ENCODE measurements at regions not wholly inside any gene's neighbourhood (a gene's known extent, or its start where the extent isn't known, plus 50 kb on each side); places are given as distances from the start of the nearest gene placed in this dataset.
"Not testable (repeated sequence)": the region's sequence is repeated elsewhere in the genome, so short reads cannot be mapped to it uniquely, and the experiment has no call there.

- DNase-seq (ENCODE audit: low read depth in 2 of 3, low spot score in 2 of 3): no peak
Observed at GRCh38 chr13:74264333-74264732, 130.1 kb upstream of the KLF12 start.

- not testable (repeated sequence) for DNase-seq (ENCODE audit: low read depth in 2 of 3, low spot score in 2 of 3)
Observed at GRCh38 chr13:74260420-74260819, 126.2 kb upstream of the KLF12 start.

GRCh38 chr13:74259641-74260040 lies 125.4 kb upstream of the KLF12 start:
- DNase-seq (ENCODE audit: low read depth in 2 of 3, low spot score in 2 of 3): no peak

GRCh38 chr13:74258961-74259360 lies 124.8 kb upstream of the KLF12 start:
- DNase-seq (ENCODE audit: low read depth in 2 of 3, low spot score in 2 of 3): no peak

- DNase-seq (ENCODE audit: low read depth in 2 of 3, low spot score in 2 of 3): no peak
Observed at GRCh38 chr13:74256969-74257368, 122.8 kb upstream of the KLF12 start.

- DNase-seq (ENCODE audit: low read depth in 2 of 3, low spot score in 2 of 3): no peak
Observed at GRCh38 chr13:74253161-74253560, 119.0 kb upstream of the KLF12 start.

- no peak for DNase-seq (ENCODE audit: low read depth in 2 of 3, low spot score in 2 of 3)
Observed at GRCh38 chr13:74251778-74252519, 117.7 kb upstream of the KLF12 start.

GRCh38 chr13:74250738-74251190 lies 116.6 kb upstream of the KLF12 start:
- DNase-seq (ENCODE audit: low read depth in 2 of 3, low spot score in 2 of 3): no peak

GRCh38 chr13:74248477-74248876 lies 114.3 kb upstream of the KLF12 start:
- DNase-seq (ENCODE audit: low read depth in 2 of 3, low spot score in 2 of 3): no peak

- DNase-seq (ENCODE audit: low read depth in 2 of 3, low spot score in 2 of 3): no peak
Observed at GRCh38 chr13:74246487-74246886, 112.3 kb upstream of the KLF12 start.

- DNase-seq (ENCODE audit: low read depth in 2 of 3, low spot score in 2 of 3): no peak
Observed at GRCh38 chr13:74243637-74244526, 109.7 kb upstream of the KLF12 start.

GRCh38 chr13:74241343-74241742 lies 107.1 kb upstream of the KLF12 start:
- not testable (repeated sequence) for DNase-seq (ENCODE audit: low read depth in 2 of 3, low spot score in 2 of 3)

- DNase-seq (ENCODE audit: low read depth in 2 of 3, low spot score in 2 of 3): no peak
Observed at GRCh38 chr13:74230984-74231501, 96.8 kb upstream of the KLF12 start.

GRCh38 chr13:74229242-74229641 lies 95.0 kb upstream of the KLF12 start:
- DNase-seq (ENCODE audit: low read depth in 2 of 3, low spot score in 2 of 3): no peak

GRCh38 chr13:74227476-74228158 lies 93.4 kb upstream of the KLF12 start:
- DNase-seq (ENCODE audit: low read depth in 2 of 3, low spot score in 2 of 3): no peak

- no peak for DNase-seq (ENCODE audit: low read depth in 2 of 3, low spot score in 2 of 3)
Observed at GRCh38 chr13:74226791-74227475, 92.7 kb upstream of the KLF12 start.

- DNase-seq (ENCODE audit: low read depth in 2 of 3, low spot score in 2 of 3): no peak
Observed at GRCh38 chr13:74221752-74222151, 87.5 kb upstream of the KLF12 start.

- no peak for DNase-seq (ENCODE audit: low read depth in 2 of 3, low spot score in 2 of 3)
Observed at GRCh38 chr13:74219566-74219965, 85.4 kb upstream of the KLF12 start.

- DNase-seq (ENCODE audit: low read depth in 2 of 3, low spot score in 2 of 3): no peak
Observed at GRCh38 chr13:74218291-74218690, 84.1 kb upstream of the KLF12 start.

GRCh38 chr13:74217811-74218210 lies 83.6 kb upstream of the KLF12 start:
- DNase-seq (ENCODE audit: low read depth in 2 of 3, low spot score in 2 of 3): no peak

GRCh38 chr13:74215420-74215819 lies 81.2 kb upstream of the KLF12 start:
- DNase-seq (ENCODE audit: low read depth in 2 of 3, low spot score in 2 of 3): no peak

Data from activated CD8-positive, alpha-beta memory T cell treated with anti-CD3 and anti-CD28 coated beads for 48 hours (primary cell).